Transverse colon (tissue), 4 donors: ENCODE measurements at regions not wholly inside any gene's neighbourhood (a gene's known extent, or its start where the extent isn't known, plus 50 kb on each side); places are given as distances from the start of the nearest gene placed in this dataset.
A peak's percentile ranks its signal among the peaks of the same experiment; 100 is the strongest.

Experiments
- DNase-seq: peaks from one replicate; pipeline ENCODE4 v3.0.0-alpha.2; 2019
- H3K27ac ChIP-seq, 4 donors: fragments of 200-600 bp; sonication (generic); 2 replicates each; pipeline ENCODE4 v1.5.1; 2016 to 2018; ENCODE audit warnings: inconsistent platforms in 4 of 4
- H3K27me3 ChIP-seq: fragments of 200-600 bp; sonication (generic); 2 replicates; pipeline ENCODE4 v1.5.1; 2017; ENCODE audit warnings: inconsistent platforms
- H3K36me3 ChIP-seq, 4 donors: fragments of 200-600 bp; sonication (generic); 2 replicates each; pipeline ENCODE4 v1.5.1; 2017 to 2019; ENCODE audit warnings: inconsistent platforms in 4 of 4
- H3K4me1 ChIP-seq, 4 donors: fragments of 200-600 bp; sonication (generic); 2 replicates each; pipeline ENCODE4 v1.5.1; 2017 to 2020; ENCODE audit warnings: inconsistent platforms in 4 of 4
- H3K4me3 ChIP-seq, 4 donors: fragments of 200-600 bp; sonication (generic); 1 replicate in 1 of 4; 2 replicates in 3 of 4; pipeline versions ENCODE4 v1.5.1 to v1.6.1; 2017 to 2019; ENCODE audit warnings: inconsistent platforms in 4 of 4
- H3K9me3 ChIP-seq, 2 donors: fragments of 200-600 bp; sonication (generic); 2 replicates each; pipeline ENCODE4 v1.5.1; 2017 to 2019; ENCODE audit warnings: inconsistent platforms in 2 of 2
- CTCF ChIP-seq, 5 experiments: fragments of 200-600 bp in 3 of 5; fragments of 450-650 bp in 2 of 5; sonication (generic) in 3 of 5; IDR thresholded peaks; 1 replicate in 2 of 5; 2 replicates in 3 of 5; pipeline ENCODE4 v1.5.1; 2016 to 2017; ENCODE audit warnings: antibody characterized with exemption in 5 of 5, inconsistent platforms in 3 of 5, mild to moderate bottlenecking in 2 of 5, moderate library complexity in 1 of 5
- EP300 ChIP-seq: sonication (generic); formaldehyde crosslinking; IDR thresholded peaks from one replicate; pipeline ENCODE4 v1.6.1; 2017; ENCODE audit warnings: antibody characterized with exemption, low read depth
- POLR2A ChIP-seq: fragments of 450-650 bp; IDR thresholded peaks from one replicate; pipeline ENCODE4 v1.6.1; 2016; ENCODE audit warnings: antibody characterized with exemption, mild to moderate bottlenecking, moderate library complexity
- POLR2AphosphoS5 ChIP-seq, 3 donors: sonication (generic); formaldehyde crosslinking; IDR thresholded peaks; one replicate each; pipeline ENCODE4 v1.6.1; 2016; ENCODE audit warnings: antibody characterized with exemption in 3 of 3
- WGBS, 2 donors: methylation state at CpG; one replicate each; pipeline ENCODE4 v1.1.5; 2018; ENCODE audit warnings: low coverage in 1 of 2; 5-methylcytosine and 5-hydroxymethylcytosine counted together
- in situ Hi-C, 4 donors: fragments of 200-750 bp; cut with MboI; loops; one replicate each; pipeline versions ENCODE4 v1.15.0 to v1.15.1; 2017; ENCODE audit warnings: low sequenced_read_pairs in 3 of 4, low pct_ligation_motif_present in 1 of 4, low pct_unique_long_range_greater_than_20kb in 1 of 4
- intact Hi-C: fragments of 100-400 bp; cut with DNase I; formaldehyde crosslinking; loops from one replicate; pipeline ENCODE4 v1.15.1; 2023; ENCODE audit warnings: low total_unique reads

- no peak overlapping the region for H3K4me3 ChIP-seq
- in situ Hi-C loops = no loop called here
- H3K27me3 ChIP-seq = no peaks in the 10 kb centered on the region
- 44 to 65% methylated on average over 3 of the region's 3 CpGs for WGBS, 2 donors
- no peak for DNase-seq
- H3K9me3 ChIP-seq = no peaks in the 10 kb centered on the region
- no peaks in the 10 kb centered on the region for H3K36me3 ChIP-seq
- TF ChIP-seq POLR2AphosphoS5 (IDR thresholded peaks at IDR 0.05) (peak; percentile 22 to 37 (median 28)), EP300 (no peak)
- H3K27ac ChIP-seq = peak overlapping the region; percentile 66 to 78 (median 74)
- intact Hi-C loops = no loop called here
- H3K4me1 ChIP-seq = peaks cover 0 to 23% (median 4%) of the 10 kb centered on the region in 4 donors
Observed at GRCh38 chr4:125389713-125390112, 75.0 kb downstream of the FAT4 start.

GRCh38 chr4:125390126-125390525 is 75.4 kb downstream of the FAT4 start:
- peak overlapping the region; percentile 66 to 78 (median 74) for H3K27ac ChIP-seq
- TF ChIP-seq POLR2AphosphoS5 (IDR thresholded peaks at IDR 0.05) (no peak), CTCF (IDR thresholded peaks at IDR 0.05) (no peak), POLR2A (no peak), EP300 (no peak)
- H3K27me3 ChIP-seq = no peaks in the 10 kb centered on the region
- in situ Hi-C loops (no loop called here), intact Hi-C loops (no loop called here)
- 46 to 57% methylated on average over 4 of the region's 4 CpGs for WGBS, 2 donors
- no peaks in the 10 kb centered on the region for H3K9me3 ChIP-seq
- no peak overlapping the region for H3K4me3 ChIP-seq
- DNase-seq = no peak
- H3K36me3 ChIP-seq = no peaks in the 10 kb centered on the region
- H3K4me1 ChIP-seq = peaks cover 0 to 23% (median 4%) of the 10 kb centered on the region in 4 donors

GRCh38 chr4:125390727-125391126 is 76.0 kb downstream of the FAT4 start:
- no peaks in the 10 kb centered on the region for H3K36me3 ChIP-seq
- peaks cover 0 to 23% (median 4%) of the 10 kb centered on the region in 4 donors for H3K4me1 ChIP-seq

GRCh38 chr4:125392694-125393093 is 77.9 kb downstream of the FAT4 start:
- H3K4me1 ChIP-seq = peaks cover 0 to 23% (median 4%) of the 10 kb centered on the region in 4 donors
- 18% methylated on average over 1 of the region's 1 CpG; no CpG with 5 or more reads in 1 of the 2 donors for WGBS, 2 donors
- H3K9me3 ChIP-seq = no peaks in the 10 kb centered on the region
- in situ Hi-C loops (no loop called here), intact Hi-C loops (no loop called here)
- peak overlapping the region in 2 of 4 donors; percentile 32 to 38 for H3K27ac ChIP-seq
- no peaks in the 10 kb centered on the region for H3K36me3 ChIP-seq
- no peak overlapping the region for H3K4me3 ChIP-seq
- TF ChIP-seq EP300 (no peak), POLR2AphosphoS5 (IDR thresholded peaks at IDR 0.05) (no peak), POLR2A (no peak), CTCF (IDR thresholded peaks at IDR 0.05) (no peak)
- DNase-seq = no peak
- H3K27me3 ChIP-seq = no peaks in the 10 kb centered on the region

More at GRCh38 chr4:125390727-125391126, 76.0 kb downstream of the FAT4 start:
- in situ Hi-C loops = no loop called here
- DNase-seq = no peak
- Histone ChIP-seq H3K9me3 (no peaks in the 10 kb centered on the region), H3K27ac (peak overlapping the region; percentile 66 to 78 (median 74)), H3K4me3 (no peak overlapping the region), H3K27me3 (no peaks in the 10 kb centered on the region)
- intact Hi-C loops = no loop called here
- TF ChIP-seq POLR2A (no peak), CTCF (IDR thresholded peaks at IDR 0.05) (no peak), POLR2AphosphoS5 (IDR thresholded peaks at IDR 0.05) (no peak), EP300 (no peak)

- no peak for DNase-seq
- peak overlapping the region in 1 of 4 donors; percentile 16 for H3K27ac ChIP-seq
- peaks cover 0 to 19% (median 4%) of the 10 kb centered on the region in 4 donors for H3K4me1 ChIP-seq
- 23 to 37% methylated on average over 2 of the region's 2 CpGs for WGBS, 2 donors
- in situ Hi-C loops (no loop called here), intact Hi-C loops (no loop called here)
- H3K27me3 ChIP-seq = no peaks in the 10 kb centered on the region
- no peak overlapping the region for H3K4me3 ChIP-seq
- no peaks in the 10 kb centered on the region for H3K36me3 ChIP-seq
- H3K9me3 ChIP-seq = no peaks in the 10 kb centered on the region
- TF ChIP-seq POLR2AphosphoS5 (IDR thresholded peaks at IDR 0.05) (no peak), EP300 (no peak), CTCF (IDR thresholded peaks at IDR 0.05) (no peak), POLR2A (no peak)
Observed at GRCh38 chr4:125393825-125394224, 79.1 kb downstream of the FAT4 start.
